ENCODE measurements at regions not wholly inside any gene's neighbourhood (a gene's known extent, or its start where the extent isn't known, plus 50 kb on each side); places are given as distances from the start of the nearest gene placed in this dataset.
A peak's percentile ranks its signal among the peaks of the same experiment; 100 is the strongest.
"Not testable (repeated sequence)": the region's sequence is repeated elsewhere in the genome, so short reads cannot be mapped to it uniquely, and the experiment has no call there.

- no peaks in the 10 kb centered on the region for H3K27me3 ChIP-seq
- H3K36me3 ChIP-seq: no peaks in the 10 kb centered on the region
- H3K4me3 ChIP-seq: no peak overlapping the region
- TF ChIP-seq CTCF (IDR thresholded peaks at IDR 0.05; ENCODE audit: low read depth, low read length): no peak
- H3K4me1 ChIP-seq (ENCODE audit: low read depth): no peaks in the 10 kb centered on the region
- H3K27ac ChIP-seq: no peak overlapping the region
- DNase-seq (ENCODE audit: low read depth in 1 of 2, low spot score in 1 of 2): peak in 1 of 2 donors; percentile 29
- no peaks in the 10 kb centered on the region for H3K9me3 ChIP-seq (ENCODE audit: low read depth)
Measured at GRCh38 chr17:31629696-31630470, 229.2 kb downstream of the COPRS start.

GRCh38 chr17:31627960-31628359 lies 231.1 kb downstream of the COPRS start:
- Histone ChIP-seq H3K9me3 (ENCODE audit: low read depth) (no peaks in the 10 kb centered on the region), H3K36me3 (no peaks in the 10 kb centered on the region), H3K4me1 (ENCODE audit: low read depth) (no peaks in the 10 kb centered on the region), H3K27ac (no peak overlapping the region), H3K27me3 (no peaks in the 10 kb centered on the region), H3K4me3 (no peak overlapping the region)
- no peak for TF ChIP-seq CTCF (IDR thresholded peaks at IDR 0.05; ENCODE audit: low read depth, low read length)
- no peak for DNase-seq (ENCODE audit: low read depth in 1 of 2, low spot score in 1 of 2)

GRCh38 chr17:31623990-31624389 lies 232.5 kb downstream of the RAB11FIP4 start:
- DNase-seq (ENCODE audit: low read depth in 1 of 2, low spot score in 1 of 2): no peak
- Histone ChIP-seq H3K27ac (no peak overlapping the region), H3K9me3 (ENCODE audit: low read depth) (no peaks in the 10 kb centered on the region), H3K27me3 (no peaks in the 10 kb centered on the region), H3K4me1 (ENCODE audit: low read depth) (no peaks in the 10 kb centered on the region), H3K4me3 (no peak overlapping the region), H3K36me3 (no peaks in the 10 kb centered on the region)
- TF ChIP-seq CTCF (IDR thresholded peaks at IDR 0.05; ENCODE audit: low read depth, low read length): no peak

GRCh38 chr17:31622500-31622899 lies 231.0 kb downstream of the RAB11FIP4 start:
- Histone ChIP-seq H3K27me3 (no peaks in the 10 kb centered on the region), H3K4me1 (ENCODE audit: low read depth) (no peaks in the 10 kb centered on the region)

GRCh38 chr17:31621566-31621965 lies 230.1 kb downstream of the RAB11FIP4 start:
- H3K27me3 ChIP-seq: no peaks in the 10 kb centered on the region
- no peaks in the 10 kb centered on the region for H3K36me3 ChIP-seq
- H3K4me1 ChIP-seq (ENCODE audit: low read depth): no peaks in the 10 kb centered on the region
- no peak overlapping the region for H3K27ac ChIP-seq
- TF ChIP-seq CTCF (IDR thresholded peaks at IDR 0.05; ENCODE audit: low read depth, low read length): no peak
- H3K9me3 ChIP-seq (ENCODE audit: low read depth): no peaks in the 10 kb centered on the region
- no peak for DNase-seq (ENCODE audit: low read depth in 1 of 2, low spot score in 1 of 2)
- H3K4me3 ChIP-seq: no peak overlapping the region

More at GRCh38 chr17:31622500-31622899, 231.0 kb downstream of the RAB11FIP4 start:
- Histone ChIP-seq H3K4me3 (no peak overlapping the region), H3K9me3 (ENCODE audit: low read depth) (no peaks in the 10 kb centered on the region), H3K27ac (no peak overlapping the region), H3K36me3 (no peaks in the 10 kb centered on the region)
- no peak for TF ChIP-seq CTCF (IDR thresholded peaks at IDR 0.05; ENCODE audit: low read depth, low read length)
- DNase-seq (ENCODE audit: low read depth in 1 of 2, low spot score in 1 of 2): no peak

GRCh38 chr17:31611053-31611452 lies 219.6 kb downstream of the RAB11FIP4 start:
- H3K36me3 ChIP-seq; DNase-seq (ENCODE audit: low read depth in 1 of 2, low spot score in 1 of 2); H3K27me3 ChIP-seq; H3K9me3 ChIP-seq (ENCODE audit: low read depth); H3K4me3 ChIP-seq; H3K27ac ChIP-seq; H3K4me1 ChIP-seq (ENCODE audit: low read depth): not testable (repeated sequence)

Data from cardiac muscle cell (in vitro differentiated cells and primary cell).